CD4-positive, alpha-beta T cell treated with Interleukin-2 at 100 ng/mL for 4 hours (primary cell): ENCODE measurements at regions not wholly inside any gene's neighbourhood (a gene's known extent, or its start where the extent isn't known, plus 50 kb on each side); places are given as distances from the start of the nearest gene placed in this dataset.

Experiments
- DNase-seq: peaks from one replicate; pipeline ENCODE4 v3.0.0-alpha.2; 2020; ENCODE audit warnings: low spot score

DNA sequence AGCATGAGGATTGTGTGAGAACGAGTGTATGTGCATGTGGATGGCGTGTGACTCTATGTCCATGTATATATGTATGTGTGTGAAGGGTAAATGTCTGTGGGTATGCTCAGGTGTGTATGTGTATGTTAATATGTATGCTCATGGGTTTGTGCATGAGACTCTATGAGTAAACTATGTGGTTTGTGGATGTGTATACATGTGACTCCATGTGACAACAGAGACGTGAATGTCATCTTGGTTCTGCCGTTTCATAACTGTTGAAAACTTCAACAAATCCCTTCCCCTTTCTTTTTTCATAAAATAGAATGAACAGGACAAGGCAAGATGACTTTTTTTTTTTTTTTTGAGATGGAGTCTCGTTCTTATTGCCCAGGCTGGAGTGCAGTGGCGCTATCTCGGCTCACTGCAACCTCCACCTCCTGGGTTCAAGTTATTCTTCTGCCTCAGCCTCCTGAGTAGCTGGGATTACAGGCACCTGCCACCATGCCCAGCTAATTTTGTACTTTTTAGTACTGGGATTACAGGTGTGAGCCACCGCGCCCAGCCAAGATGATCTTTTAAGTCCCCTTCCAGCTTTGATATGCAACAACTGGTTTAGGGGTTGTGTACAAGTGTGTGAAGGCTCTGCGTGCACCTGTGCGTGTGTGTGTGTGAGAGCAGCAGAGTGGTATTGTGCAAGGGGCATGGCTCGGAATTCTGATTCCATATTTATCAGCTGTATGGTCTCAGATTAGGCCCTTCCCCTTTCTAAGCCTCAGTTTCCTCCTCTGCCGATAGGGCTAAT is 106.3 kb downstream of the EBNA1BP2 start:
- DNase-seq = no peak

DNA sequence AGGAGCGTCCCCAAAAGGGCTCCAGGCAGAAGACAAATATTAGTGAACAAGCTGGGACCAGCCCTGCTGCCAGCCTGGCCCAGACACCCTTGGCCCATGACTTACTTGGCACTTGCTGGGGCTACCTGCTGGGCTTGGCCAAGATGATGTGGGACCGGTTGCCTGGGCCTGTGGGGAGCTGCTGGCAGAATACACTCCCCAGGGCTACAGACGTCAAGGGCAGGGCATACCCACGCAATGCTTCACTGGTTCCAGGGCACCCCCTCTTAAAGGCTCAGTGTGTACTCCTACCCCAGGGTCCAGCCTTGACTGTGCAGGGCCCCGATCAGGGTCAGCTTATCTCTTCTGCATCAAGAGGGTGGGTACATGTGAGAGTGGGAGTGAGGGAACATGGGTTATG is 106.5 kb upstream of the SLC2A1 start:
- no peak for DNase-seq

DNA sequence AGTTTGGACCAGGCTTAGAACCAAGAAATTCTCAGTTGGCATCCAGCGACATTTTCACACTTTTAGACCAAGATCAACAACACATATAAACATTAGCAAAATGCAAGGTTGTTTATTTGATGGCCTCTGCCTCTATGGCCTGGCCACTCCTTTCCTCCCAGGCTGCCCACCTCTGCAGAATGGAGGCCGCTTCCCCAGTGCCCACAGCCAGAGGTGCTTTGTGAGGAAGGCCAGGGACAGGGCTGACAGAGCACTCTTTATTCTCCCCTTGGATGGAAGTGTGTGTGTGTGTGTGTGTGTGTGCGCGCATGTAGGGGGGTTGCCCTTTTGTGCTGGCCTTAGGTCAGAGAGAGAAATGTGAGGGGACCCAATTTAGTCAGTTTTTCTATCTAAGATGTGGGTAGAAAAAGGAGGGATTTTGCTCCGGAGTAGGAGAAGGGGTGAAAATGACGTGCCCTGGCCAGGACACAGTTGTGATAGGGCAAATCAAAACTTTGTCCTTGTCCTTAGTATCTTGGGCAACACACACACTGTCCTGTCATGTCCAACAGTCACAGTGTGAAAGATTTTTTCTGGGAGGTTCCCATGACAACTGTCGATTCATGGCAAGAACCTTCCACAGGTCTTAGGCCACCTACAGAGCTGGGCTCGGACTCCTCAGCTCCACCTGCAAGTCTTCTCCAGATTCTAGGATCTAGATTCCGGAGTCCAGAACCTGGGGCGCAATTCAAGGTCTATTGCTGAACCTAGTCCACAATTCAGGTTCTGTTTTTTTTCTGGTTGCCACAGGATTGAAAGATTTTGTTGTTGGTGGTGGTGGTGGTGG is 104.9 kb upstream of the SLC2A1 start:
- no peak for DNase-seq

DNA sequence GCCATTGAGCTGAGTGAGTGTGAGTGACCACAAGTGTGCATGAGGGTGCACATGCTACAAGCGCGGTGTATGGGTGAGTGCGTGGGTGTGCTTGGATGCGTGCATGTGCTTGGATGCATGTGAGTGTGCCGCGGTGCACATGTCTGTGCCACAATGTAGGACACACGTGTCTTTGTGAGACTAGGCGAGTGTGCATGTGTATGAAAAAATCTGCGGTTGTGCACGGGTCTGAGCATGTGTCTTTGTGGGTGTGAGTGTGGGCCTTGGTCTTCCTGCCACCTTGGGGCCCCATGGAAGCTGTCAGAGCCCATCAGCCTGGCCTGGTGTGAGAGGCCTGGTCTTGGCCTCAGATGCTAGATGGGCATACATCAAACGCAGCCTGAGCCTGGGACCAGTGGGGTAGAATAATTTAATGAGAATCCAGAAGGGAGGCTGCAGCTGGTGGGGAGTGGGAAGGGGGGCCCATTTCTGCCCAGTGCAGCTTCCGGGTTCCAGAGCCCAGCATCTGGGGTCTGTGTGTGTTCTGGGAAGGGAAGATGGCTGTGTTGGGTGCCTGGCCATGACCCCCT is 103.9 kb upstream of the SLC2A1 start:
- DNase-seq = no peak

DNA sequence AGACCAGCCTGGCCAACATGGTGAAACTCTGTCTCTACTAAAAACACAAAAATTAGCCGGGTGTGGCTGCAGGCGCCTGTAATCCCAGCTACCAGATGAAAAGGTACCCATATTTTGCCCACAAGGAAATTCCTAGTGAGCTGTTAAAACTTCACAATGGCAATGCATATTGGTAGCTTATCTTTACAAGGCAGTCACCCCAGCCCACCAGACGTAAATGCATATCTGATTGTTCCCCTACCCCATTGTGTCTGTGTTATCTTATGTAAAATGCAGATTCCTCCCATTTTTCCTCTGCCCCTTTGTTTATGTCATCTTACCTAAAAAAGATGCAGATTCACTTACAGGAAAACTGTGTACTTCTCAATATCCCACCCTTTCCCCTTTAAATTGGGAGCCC is 103.1 kb upstream of the SLC2A1 start:
- no peak for DNase-seq

DNA sequence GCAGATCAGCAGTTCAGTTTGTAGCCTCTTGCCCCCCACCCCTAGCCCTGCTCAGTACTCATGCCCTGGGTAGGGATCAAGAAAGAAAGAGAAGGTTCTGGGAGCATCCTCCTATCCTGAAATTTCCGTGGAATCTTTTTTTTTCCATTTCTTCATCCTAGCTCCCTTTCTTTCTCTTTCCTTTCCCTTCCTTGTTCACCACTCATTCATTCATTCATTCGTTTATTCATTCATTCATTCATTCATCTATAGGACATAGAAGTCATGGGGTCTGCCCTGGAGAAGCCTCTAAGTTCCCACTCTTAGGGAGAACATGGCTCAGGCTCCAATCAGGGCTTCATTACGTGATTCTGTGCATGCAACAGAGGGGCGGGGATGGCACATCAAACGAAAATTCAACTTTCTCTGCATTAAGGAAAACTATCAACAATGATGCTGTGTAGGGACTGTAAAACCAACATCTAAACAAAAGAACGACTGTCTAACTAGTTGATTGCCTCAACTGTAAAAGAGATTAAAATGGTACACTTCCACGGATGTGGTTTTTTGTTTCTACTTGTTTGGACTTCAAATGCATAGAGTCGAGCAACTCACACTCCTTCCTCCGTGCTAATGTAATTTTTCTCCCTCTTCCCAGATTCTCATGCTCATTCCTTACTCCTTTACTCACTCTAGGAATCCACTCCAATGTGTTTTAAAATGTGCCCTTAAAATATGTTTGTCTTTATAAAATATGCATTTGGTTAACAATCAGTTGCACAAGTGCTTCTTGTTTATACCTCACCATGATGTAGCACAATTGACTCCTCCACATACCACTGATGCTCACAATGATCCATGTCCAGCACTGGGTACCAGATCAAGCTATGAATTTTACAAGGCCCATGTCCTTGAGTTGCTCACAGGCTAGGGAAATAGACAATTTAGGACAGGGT is 101.2 kb upstream of the SLC2A1 start:
- no peak for DNase-seq

DNA sequence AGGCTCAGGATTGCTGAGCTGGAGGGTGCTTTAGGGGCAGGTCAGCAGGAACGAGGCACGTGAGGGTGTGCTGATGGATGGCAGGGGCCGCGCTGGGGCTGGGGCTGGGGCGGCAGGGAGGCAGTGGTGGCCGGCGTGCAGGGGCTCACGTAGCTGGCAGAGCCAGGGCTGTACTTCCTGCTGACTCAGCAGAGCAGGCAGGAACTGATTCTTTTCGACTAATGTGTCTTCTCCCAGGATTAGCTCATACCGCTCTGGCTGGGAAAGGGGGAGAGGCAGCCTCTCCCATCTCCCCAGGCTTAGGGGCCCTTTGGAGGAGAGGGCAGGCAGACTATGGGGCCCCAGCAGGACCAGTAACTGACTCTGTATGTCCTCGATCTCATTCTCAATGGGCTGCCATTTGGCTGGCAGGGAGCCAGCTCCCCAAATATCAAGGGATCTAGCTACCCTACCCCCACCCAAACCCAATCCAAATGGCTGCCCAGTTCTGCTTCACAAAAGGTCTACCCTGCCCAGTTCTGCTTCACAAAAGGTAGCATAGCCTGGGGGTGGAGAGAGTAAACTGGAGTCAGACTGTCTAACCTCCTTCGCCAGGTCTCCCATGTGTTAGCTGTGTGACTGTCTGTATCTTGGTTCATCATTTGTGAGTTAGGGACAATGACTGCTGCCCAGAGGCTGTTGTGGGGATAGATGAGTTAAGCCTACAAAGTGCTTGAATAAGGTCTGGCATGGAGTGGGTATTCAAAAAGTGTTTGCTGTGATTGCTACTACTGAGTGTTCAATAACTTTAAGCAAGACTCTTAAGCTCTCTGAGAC is 100.1 kb upstream of the SLC2A1 start:
- no peak for DNase-seq

DNA sequence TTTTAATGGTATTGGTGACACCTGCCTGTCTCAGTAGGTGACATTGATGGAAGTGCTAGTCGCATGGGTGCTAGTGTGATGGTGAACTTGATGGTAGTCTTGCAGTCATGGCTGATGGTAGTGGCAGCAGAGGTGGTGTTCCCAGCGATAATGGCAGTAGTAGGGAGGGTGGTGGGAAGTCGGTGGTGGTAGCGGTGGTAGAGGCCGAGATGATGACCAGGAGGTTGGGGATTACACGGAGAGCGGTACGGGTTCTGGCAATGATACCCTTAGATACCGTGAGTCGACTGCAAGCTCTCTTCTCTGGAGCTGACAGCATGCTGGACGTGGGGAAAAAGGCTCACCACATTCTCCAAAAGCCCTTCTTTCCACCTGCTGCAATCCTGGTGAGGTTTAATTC is 99.4 kb upstream of the SLC2A1 start:
- DNase-seq = no peak

DNA sequence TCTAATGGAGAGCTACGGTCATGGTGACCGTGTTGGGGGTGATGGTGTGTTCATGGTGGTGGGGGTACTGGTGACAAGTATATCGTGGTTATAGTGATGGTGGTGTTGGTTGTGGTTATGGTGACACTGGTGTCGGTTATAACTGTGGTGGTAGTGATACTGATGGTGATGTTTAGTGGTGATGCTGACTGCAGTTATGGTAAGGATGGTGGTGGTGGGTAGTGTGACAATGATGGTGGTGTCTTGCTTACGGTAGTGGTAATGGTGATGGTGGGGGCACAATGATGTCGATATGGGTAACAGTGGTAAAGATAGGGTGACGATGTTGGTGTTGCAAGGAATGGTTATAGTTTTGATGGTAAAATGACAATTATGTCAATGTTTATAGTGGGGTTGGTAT is 98.9 kb upstream of the SLC2A1 start:
- no peak for DNase-seq

DNA sequence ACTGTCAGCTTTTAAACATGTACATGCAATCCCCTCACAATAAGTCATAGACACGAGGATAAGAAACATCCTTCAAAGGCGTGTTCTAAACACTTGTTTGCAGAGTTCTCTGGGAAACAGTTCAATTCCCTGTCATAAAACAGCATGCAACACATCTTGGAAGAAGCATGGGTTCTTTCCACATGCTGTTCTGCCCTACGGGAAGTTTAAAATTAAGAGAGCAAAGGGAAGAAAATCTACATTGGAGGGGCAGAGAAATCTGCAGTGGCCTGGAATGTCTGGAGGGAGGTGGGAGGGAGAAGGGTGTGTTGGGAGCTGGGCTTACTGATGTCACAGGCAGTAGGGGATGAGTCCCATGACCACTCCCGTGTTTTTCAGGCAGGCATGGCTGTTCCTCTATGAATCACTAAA is 98.3 kb upstream of the SLC2A1 start:
- no peak for DNase-seq

DNA sequence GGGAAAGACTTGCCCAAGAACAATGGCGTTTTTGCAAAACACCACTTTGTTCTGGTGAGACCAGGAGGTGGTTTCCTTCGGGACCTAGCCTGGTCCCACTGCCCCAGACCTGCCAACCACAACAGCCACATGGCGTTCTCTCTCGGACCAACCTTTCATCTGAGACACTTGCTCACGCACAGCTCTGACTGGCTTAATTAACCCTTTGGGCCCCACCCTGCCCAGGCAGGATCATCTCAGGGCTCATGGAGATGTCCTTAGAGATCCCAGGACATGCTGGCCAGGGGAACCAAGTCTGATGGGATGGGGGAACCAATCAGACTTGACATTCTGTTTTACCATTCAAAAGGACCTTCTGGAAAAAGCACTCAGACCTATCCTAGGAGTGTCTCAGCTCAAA is 97.8 kb upstream of the SLC2A1 start:
- DNase-seq = no peak

DNA sequence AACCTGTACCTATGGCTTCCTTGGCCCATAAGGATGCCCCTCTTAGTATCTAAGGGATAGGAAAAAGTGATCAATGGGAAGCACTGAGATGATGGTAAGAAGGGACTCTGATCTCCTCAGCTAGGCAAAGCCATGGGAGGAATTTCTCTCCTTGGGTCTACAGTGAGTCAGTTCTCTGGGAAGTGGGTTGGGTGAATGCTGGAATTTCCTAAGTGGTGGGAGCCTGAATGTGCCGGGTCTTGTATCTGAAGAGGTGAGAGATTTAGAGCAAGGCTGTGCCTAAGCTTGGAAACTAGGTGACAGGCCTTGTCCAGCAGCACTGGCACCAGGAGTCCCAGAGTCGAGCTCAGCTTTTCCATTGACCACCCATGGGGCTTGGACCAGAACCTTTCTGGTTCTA is 96.3 kb upstream of the SLC2A1 start:
- no peak for DNase-seq

DNA sequence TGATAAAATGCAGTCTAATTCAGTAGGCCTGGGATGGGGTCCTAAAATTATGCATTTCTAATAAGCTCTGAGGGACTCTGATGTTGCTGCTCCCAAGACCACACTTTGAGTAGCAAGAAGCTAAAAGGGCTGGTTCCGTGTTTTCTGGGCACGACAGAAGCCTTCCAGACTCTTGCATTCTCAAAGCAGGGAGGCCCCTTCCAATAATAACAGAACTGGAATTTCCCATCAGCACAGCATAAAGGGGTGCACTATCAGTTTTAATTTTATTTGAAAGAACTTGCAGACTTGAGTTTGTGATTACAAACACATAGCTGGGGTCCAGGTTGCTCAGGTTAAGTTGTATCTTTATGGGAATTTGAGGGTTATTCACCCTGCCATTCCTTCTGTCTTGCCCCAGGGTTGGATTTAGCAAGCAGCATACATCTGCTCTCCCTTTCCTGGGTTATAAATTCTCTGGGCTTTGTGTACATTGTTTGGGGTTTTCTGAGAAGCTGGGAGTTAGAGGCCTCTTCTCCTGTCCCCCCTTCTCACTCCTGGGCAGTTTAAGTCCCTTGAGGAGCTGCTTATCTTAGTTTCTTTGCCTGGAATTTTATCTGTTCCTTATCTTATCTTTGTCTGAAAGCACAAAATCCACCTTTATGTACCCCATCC is 94.2 kb upstream of the SLC2A1 start:
- DNase-seq = no peak

DNA sequence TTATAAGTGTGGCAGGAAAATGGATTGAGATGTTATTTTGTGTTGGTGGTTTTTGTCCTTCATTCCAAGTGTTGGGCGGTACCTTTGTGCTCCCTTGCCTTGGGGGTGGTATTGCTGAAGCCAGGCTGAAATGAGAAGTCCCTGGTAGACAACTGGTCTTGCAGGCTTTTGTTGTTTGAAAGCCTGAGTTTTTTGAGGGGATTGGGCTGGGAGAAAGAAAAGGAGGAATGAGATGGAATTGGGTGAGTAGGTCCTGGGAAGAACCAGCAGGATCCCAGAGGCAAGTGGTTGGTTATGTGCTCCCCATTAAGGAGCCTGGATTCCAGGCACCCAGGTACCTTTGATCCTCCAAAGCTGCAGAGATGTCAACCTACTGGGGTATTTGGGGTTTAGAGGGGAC is 93.7 kb upstream of the SLC2A1 start:
- DNase-seq = no peak

DNA sequence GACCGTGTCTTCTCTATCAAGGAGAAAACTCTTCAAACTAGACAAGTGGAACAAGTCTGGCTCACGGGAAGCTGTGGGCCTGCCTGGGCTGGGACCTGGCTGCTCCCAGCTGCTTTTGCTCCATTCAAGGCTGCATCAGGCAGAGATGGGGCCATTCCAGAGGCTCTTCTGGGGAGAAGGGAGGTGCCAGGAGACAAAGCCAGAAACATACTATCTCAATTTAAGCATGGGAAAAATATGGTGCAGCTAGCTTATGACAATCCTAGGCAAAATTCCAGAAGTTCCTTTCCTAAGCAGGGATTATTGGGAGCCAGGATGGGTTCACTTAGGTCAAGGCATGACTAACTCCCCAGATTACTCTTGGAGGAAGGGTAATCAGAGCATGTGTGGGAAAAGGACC is 90.8 kb upstream of the SLC2A1 start:
- no peak for DNase-seq

DNA sequence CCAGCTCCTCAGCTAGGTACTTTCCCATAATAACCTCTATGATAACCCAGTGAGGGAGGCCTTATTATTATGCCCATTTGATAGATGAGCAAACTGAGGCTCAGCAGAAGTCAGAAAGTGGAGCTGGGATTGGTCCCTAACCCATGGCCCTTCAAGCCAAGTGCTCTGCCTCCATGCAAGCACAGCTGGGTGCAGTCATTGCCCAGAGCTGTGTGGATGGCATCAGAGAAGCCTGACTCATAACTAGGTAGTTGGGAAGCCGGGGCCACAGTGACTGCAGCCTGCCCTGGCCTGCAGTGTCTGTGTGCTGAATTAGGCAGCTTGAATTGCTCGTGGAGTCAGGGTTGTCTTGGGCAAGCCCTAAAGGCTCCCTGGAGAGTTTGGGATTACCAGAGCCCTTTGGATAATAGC is 89.9 kb upstream of the SLC2A1 start:
- DNase-seq = no peak

DNA sequence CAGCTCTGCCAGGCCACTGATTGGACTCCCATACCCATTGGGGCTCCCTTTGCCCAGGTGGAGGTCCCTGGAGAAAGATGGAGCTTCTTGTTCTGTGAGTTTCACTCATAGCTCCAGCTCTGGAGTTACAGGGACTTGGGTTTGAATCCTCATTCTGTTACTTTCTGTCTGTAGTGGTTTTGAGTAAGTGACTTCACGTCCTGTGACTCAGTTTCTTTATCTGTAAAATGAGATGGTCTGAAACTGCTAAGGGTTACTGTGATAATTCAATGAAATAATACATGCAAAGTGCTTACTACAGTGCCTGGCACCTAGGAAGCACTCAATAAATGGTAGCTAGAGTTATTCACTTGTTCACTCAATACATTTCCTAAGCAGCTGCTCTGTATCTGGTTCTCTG is 88.5 kb upstream of the SLC2A1 start:
- no peak for DNase-seq

DNA sequence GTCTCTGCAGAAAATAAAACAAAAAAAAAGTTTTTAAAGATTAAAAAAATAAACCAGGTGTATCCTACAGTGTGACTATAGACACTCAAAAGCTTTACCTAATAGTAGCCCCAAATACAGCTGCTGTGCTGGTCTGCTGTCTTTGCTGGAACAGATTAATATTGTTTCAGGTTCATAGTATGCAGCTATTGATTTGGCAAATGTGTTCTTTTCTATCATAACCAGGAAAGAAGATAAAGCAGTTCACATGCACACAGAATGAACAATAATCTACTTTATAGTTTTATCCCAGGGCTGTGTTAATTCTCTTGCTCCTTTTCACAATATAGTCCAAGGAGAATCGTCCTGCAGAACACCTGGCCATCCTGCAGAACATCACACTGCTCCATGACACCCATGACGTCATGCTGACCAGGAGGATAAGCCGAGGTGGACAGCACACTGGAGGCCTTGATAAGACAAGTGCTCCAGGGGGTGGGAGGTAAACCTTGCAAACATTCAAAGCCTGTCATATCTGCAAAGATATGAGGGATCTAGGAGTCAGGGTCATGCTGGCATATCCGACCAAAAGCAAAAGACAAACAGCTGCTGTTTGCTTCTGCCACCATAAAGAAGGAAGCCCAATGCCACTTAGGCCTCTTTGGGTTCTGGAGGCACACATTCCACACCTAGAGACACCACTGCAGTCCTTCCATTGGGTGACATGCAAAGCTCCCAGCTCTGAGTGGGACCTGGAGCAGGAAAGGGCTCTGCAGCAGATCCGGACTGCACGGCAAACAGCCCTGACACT is 86.1 kb upstream of the SLC2A1 start:
- no peak for DNase-seq

DNA sequence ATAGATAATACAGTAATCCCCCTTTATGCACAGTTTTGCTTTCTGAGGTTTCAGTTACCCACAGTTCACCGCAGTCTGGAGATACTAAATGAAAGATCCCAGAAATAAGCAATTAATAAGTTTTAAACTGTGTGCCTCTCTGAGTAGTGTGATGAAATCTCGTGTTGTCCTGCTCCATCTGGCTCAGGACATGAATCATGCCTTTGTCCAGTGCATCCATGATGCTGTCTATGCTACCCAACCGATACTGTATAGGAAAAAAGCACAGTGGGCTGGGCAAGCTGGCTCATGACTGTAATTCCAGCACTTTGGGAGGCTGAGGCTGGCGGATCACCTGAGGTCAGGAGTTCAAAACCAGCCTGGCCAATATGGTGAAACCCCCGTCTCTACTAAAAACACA is 85.0 kb upstream of the SLC2A1 start:
- DNase-seq = no peak
